ENCODE measurements at regions not wholly inside any gene's neighbourhood (a gene's known extent, or its start where the extent isn't known, plus 50 kb on each side); places are given as distances from the start of the nearest gene placed in this dataset.
A peak's percentile ranks its signal among the peaks of the same experiment; 100 is the strongest.
"Not testable (repeated sequence)": the region's sequence is repeated elsewhere in the genome, so short reads cannot be mapped to it uniquely, and the experiment has no call there.

- H3K9me3 Mint-ChIP-seq; H3K27ac Mint-ChIP-seq; H3K4me1 Mint-ChIP-seq (ENCODE audit: unreplicated experiment); H3K36me3 Mint-ChIP-seq; H3K27me3 Mint-ChIP-seq; DNase-seq (ENCODE audit: extremely low spot score, unreplicated experiment): not testable (repeated sequence)
- TF ChIP-seq CTCF (conservative IDR thresholded peaks at IDR 0.05): peak; percentile 44
- H3K4me3 Mint-ChIP-seq: peak overlapping the region; percentile 81
Observed at GRCh38 chr3:195653641-195654040, 67.1 kb upstream of the MUC20 start.

- not testable (repeated sequence) for H3K4me1 Mint-ChIP-seq (ENCODE audit: unreplicated experiment); DNase-seq (ENCODE audit: extremely low spot score, unreplicated experiment); H3K36me3 Mint-ChIP-seq; H3K9me3 Mint-ChIP-seq; H3K27ac Mint-ChIP-seq; H3K4me3 Mint-ChIP-seq; H3K27me3 Mint-ChIP-seq
Observed at GRCh38 chr3:195647912-195648702, 64.4 kb upstream of the APOD start.

GRCh38 chr3:195645872-195646271 lies 62.1 kb upstream of the APOD start:
- not testable (repeated sequence) for H3K4me3 Mint-ChIP-seq; H3K27me3 Mint-ChIP-seq; H3K27ac Mint-ChIP-seq; H3K4me1 Mint-ChIP-seq (ENCODE audit: unreplicated experiment); DNase-seq (ENCODE audit: extremely low spot score, unreplicated experiment); H3K9me3 Mint-ChIP-seq; H3K36me3 Mint-ChIP-seq

- H3K36me3 Mint-ChIP-seq; H3K4me3 Mint-ChIP-seq; H3K27me3 Mint-ChIP-seq; H3K9me3 Mint-ChIP-seq; DNase-seq (ENCODE audit: extremely low spot score, unreplicated experiment); H3K27ac Mint-ChIP-seq; H3K4me1 Mint-ChIP-seq (ENCODE audit: unreplicated experiment): not testable (repeated sequence)
Observed at GRCh38 chr3:195643245-195643644, 59.5 kb upstream of the APOD start.

- not testable (repeated sequence) for H3K27ac Mint-ChIP-seq; H3K4me1 Mint-ChIP-seq (ENCODE audit: unreplicated experiment); H3K4me3 Mint-ChIP-seq; H3K36me3 Mint-ChIP-seq; H3K9me3 Mint-ChIP-seq; H3K27me3 Mint-ChIP-seq; DNase-seq (ENCODE audit: extremely low spot score, unreplicated experiment)
Observed at GRCh38 chr3:195642311-195642710, 58.6 kb upstream of the APOD start.

- not testable (repeated sequence) for H3K4me3 Mint-ChIP-seq; H3K36me3 Mint-ChIP-seq; H3K9me3 Mint-ChIP-seq; H3K4me1 Mint-ChIP-seq (ENCODE audit: unreplicated experiment); DNase-seq (ENCODE audit: extremely low spot score, unreplicated experiment); H3K27me3 Mint-ChIP-seq; H3K27ac Mint-ChIP-seq
Observed at GRCh38 chr3:195638456-195638855, 54.7 kb upstream of the APOD start.

- not testable (repeated sequence) for H3K27me3 Mint-ChIP-seq; H3K4me1 Mint-ChIP-seq (ENCODE audit: unreplicated experiment); H3K36me3 Mint-ChIP-seq; H3K9me3 Mint-ChIP-seq; DNase-seq (ENCODE audit: extremely low spot score, unreplicated experiment)
- Mint-ChIP-seq H3K4me3 (peak overlapping the region; percentile 72), H3K27ac (peak overlapping the region; percentile 74)
Observed at GRCh38 chr3:195637473-195638233, 53.9 kb upstream of the APOD start.

GRCh38 chr3:195637011-195637410 lies 53.3 kb upstream of the APOD start:
- Mint-ChIP-seq H3K27ac (peak overlapping the region; percentile 74), H3K4me3 (peak overlapping the region; percentile 72)
- not testable (repeated sequence) for H3K27me3 Mint-ChIP-seq; H3K36me3 Mint-ChIP-seq; DNase-seq (ENCODE audit: extremely low spot score, unreplicated experiment); H3K4me1 Mint-ChIP-seq (ENCODE audit: unreplicated experiment); H3K9me3 Mint-ChIP-seq

GRCh38 chr3:195635898-195636685 lies 52.4 kb upstream of the APOD start:
- not testable (repeated sequence) for H3K36me3 Mint-ChIP-seq; H3K27ac Mint-ChIP-seq; DNase-seq (ENCODE audit: extremely low spot score, unreplicated experiment); H3K27me3 Mint-ChIP-seq; H3K9me3 Mint-ChIP-seq; H3K4me1 Mint-ChIP-seq (ENCODE audit: unreplicated experiment)
- H3K4me3 Mint-ChIP-seq: peak overlapping the region; percentile 52

- not testable (repeated sequence) for H3K27ac Mint-ChIP-seq; DNase-seq (ENCODE audit: extremely low spot score, unreplicated experiment); H3K36me3 Mint-ChIP-seq; H3K27me3 Mint-ChIP-seq; H3K4me3 Mint-ChIP-seq; H3K9me3 Mint-ChIP-seq; H3K4me1 Mint-ChIP-seq (ENCODE audit: unreplicated experiment)
Observed at GRCh38 chr3:195635262-195635873, 51.6 kb upstream of the APOD start.

GRCh38 chr3:195634426-195635261 lies 50.9 kb upstream of the APOD start:
- not testable (repeated sequence) for H3K36me3 Mint-ChIP-seq; H3K4me3 Mint-ChIP-seq; H3K27me3 Mint-ChIP-seq; H3K27ac Mint-ChIP-seq; H3K9me3 Mint-ChIP-seq; DNase-seq (ENCODE audit: extremely low spot score, unreplicated experiment); H3K4me1 Mint-ChIP-seq (ENCODE audit: unreplicated experiment)

Data from type B pancreatic cell (in vitro differentiated cells).